GM23338 (cell line): ENCODE measurements at regions not wholly inside any gene's neighbourhood (a gene's known extent, or its start where the extent isn't known, plus 50 kb on each side); places are given as distances from the start of the nearest gene placed in this dataset.

Experiments used
- ATAC-seq: fragments of 200-7000 bp; cut with Tn5 transposase; 3 replicates; pipeline ENCODE4 v1.9.1; 2020
- DNase-seq: peaks from one replicate; pipeline ENCODE4 v3.0.0-alpha.2; 2015; ENCODE audit warnings: low spot score
- H2AFZ ChIP-seq: fragments of 200-600 bp; sonication (generic); 2 replicates; pipeline ENCODE4 v1.8.0; 2016; ENCODE audit warnings: antibody characterized with exemption, mild to moderate bottlenecking, moderate library complexity
- H3F3A ChIP-seq: fragments of 200-600 bp; sonication (generic); replicated peaks from 2 replicates; pipeline ENCODE4 v1.8.0; 2017; ENCODE audit warnings: antibody characterized with exemption, mixed run types, low read depth
- H3K27ac ChIP-seq: fragments of 200-600 bp; sonication (generic); 2 replicates; pipeline ENCODE4 v1.6.1; 2016; ENCODE audit warnings: low read depth
- H3K27me3 ChIP-seq: fragments of 200-600 bp; sonication (generic); 2 replicates; pipeline ENCODE4 v1.8.0; 2016; ENCODE audit warnings: mild to moderate bottlenecking, mixed run types, moderate library complexity; ENCODE audit not compliant: insufficient read depth
- H3K36me3 ChIP-seq: fragments of 200-600 bp; sonication (generic); 2 replicates; pipeline ENCODE4 v1.8.0; 2016; ENCODE audit warnings: mild to moderate bottlenecking; ENCODE audit not compliant: insufficient read depth
- H3K4me1 ChIP-seq: fragments of 200-600 bp; sonication (generic); 2 replicates; pipeline ENCODE4 v1.8.0; 2016; ENCODE audit warnings: mild to moderate bottlenecking, moderate library complexity; ENCODE audit not compliant: insufficient read depth
- H3K4me2 ChIP-seq: fragments of 200-600 bp; sonication (generic); 2 replicates; pipeline ENCODE4 v1.7.1; 2017; ENCODE audit warnings: mixed run types
- H3K4me3 ChIP-seq: fragments of 200-600 bp; sonication (generic); 2 replicates; pipeline ENCODE4 v1.6.1; 2016; ENCODE audit warnings: mixed run types
- H3K79me2 ChIP-seq: fragments of 200-600 bp; sonication (generic); replicated peaks from 2 replicates; pipeline ENCODE4 v1.8.0; 2017; ENCODE audit warnings: mild to moderate bottlenecking; ENCODE audit not compliant: insufficient read depth
- H3K9me2 ChIP-seq: fragments of 200-600 bp; sonication (generic); 2 replicates; pipeline ENCODE4 v1.8.0; 2017; ENCODE audit not compliant: insufficient read depth
- H4K20me1 ChIP-seq: fragments of 200-600 bp; sonication (generic); replicated peaks from 2 replicates; pipeline ENCODE4 v1.8.0; 2017; ENCODE audit warnings: mild to moderate bottlenecking; ENCODE audit not compliant: insufficient read depth
- H3K27ac Mint-ChIP-seq: 2 replicates; pipeline ENCODE4 v1.8.0; 2020; ENCODE audit warnings: inconsistent platforms, mild to moderate bottlenecking, moderate library complexity, mixed read lengths
- H3K27me3 Mint-ChIP-seq: 3 replicates; pipeline ENCODE4 v1.8.0; 2022; ENCODE audit warnings: low read depth, mild to moderate bottlenecking, moderate library complexity, mixed read lengths, inconsistent platforms; ENCODE audit not compliant: insufficient read depth, poor library complexity
- H3K36me3 Mint-ChIP-seq: 3 replicates; pipeline ENCODE4 v1.8.0; 2021; ENCODE audit warnings: low read depth, mild to moderate bottlenecking, inconsistent platforms, moderate library complexity, mixed read lengths
- H3K4me1 Mint-ChIP-seq: 3 replicates; pipeline ENCODE4 v1.8.0; 2020; ENCODE audit warnings: mild to moderate bottlenecking, inconsistent platforms, mixed read lengths
- H3K4me3 Mint-ChIP-seq: 3 replicates; pipeline ENCODE4 v1.8.0; 2021; ENCODE audit warnings: moderate library complexity, mild to moderate bottlenecking, inconsistent platforms, mixed read lengths
- H3K9me3 Mint-ChIP-seq: 3 replicates; pipeline ENCODE4 v1.8.0; 2020; ENCODE audit warnings: moderate library complexity, mild to moderate bottlenecking, inconsistent platforms, mixed read lengths
- EZH2phosphoT487 ChIP-seq: fragments of 200-600 bp; sonication (generic); IDR thresholded peaks from one replicate; pipeline ENCODE4 v1.8.1; 2018; ENCODE audit warnings: antibody characterized with exemption; ENCODE audit not compliant: unreplicated experiment
- JUNB ChIP-seq: IDR thresholded peaks from one replicate; pipeline ENCODE4 v1.6.1; 2016; ENCODE audit warnings: antibody characterized with exemption; ENCODE audit not compliant: unreplicated experiment
- POLR2AphosphoS5 ChIP-seq: IDR thresholded peaks from 2 replicates; pipeline ENCODE4 v1.6.1; 2016; ENCODE audit warnings: antibody characterized with exemption, low read depth
- ZNF331 ChIP-seq: fragments of 250-450 bp; sonication (Bioruptor Pico); IDR thresholded peaks from 2 replicates; pipeline ENCODE4 v1.5.0; 2020; ENCODE audit warnings: low read depth, mild to moderate bottlenecking, moderate library complexity
- TF ChIP-seq, protein P1 (sequence below), 2 experiments: fragments of 200-600 bp in 1 of 2; sonication (generic) in 1 of 2; conservative IDR thresholded peaks; 2 replicates each; pipeline versions ENCODE4 v1.5.1 to v1.6.1; 2016 to 2017; ENCODE audit warnings: antibody characterized with exemption in 2 of 2, low read depth in 2 of 2, mild to moderate bottlenecking in 2 of 2, moderate library complexity in 1 of 2
- TF ChIP-seq, protein P2 (sequence below): IDR thresholded peaks from one replicate; pipeline ENCODE4 v1.6.1; 2018; ENCODE audit warnings: antibody characterized with exemption; ENCODE audit not compliant: unreplicated experiment
- TF ChIP-seq, protein P3 (sequence below): IDR thresholded peaks from 2 replicates; pipeline ENCODE4 v1.6.1; 2016; ENCODE audit warnings: antibody characterized with exemption

DNA sequence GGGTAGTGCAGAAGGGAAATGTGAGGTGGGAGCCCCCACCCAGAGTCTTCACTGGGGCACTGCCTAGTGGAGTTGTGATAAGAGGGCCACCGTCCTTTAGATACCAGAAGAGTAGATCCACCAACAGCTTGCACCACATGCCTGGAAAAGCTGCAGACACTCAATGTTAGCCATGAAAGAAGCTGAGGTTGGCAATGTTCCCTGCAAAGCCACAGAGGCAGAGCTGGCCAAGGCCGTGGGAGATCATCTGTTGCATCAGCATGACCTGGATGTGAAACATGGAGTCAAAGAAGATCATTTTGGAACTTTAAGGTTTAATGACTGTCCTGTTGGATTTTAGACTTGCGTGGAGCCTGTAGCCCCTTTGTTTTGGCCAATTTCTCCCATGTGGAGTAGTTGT, 468.4 kb upstream of the FOXG1 start:
- ATAC-seq = no peak
- Histone ChIP-seq H3K79me2 (no peaks in the 10 kb centered on the region), H3F3A (no peaks in the 10 kb centered on the region), H3K9me2 (0 out of 2 replicates have a peak, but pooled peaks cover 9% of the 10 kb centered on the region), H3K4me1 (no peaks in the 10 kb centered on the region), H2AFZ (no peak overlapping the region), H3K4me3 (no peak overlapping the region), H4K20me1 (no peaks in the 10 kb centered on the region), H3K27me3 (no peaks in the 10 kb centered on the region), H3K4me2 (no peak overlapping the region), H3K36me3 (no peaks in the 10 kb centered on the region), H3K27ac (no peak overlapping the region)
- Mint-ChIP-seq H3K9me3 (peaks cover 22% of the 10 kb centered on the region), H3K4me3 (no peak overlapping the region), H3K27me3 (peaks cover 10% of the 10 kb centered on the region), H3K36me3 (peaks cover 19% of the 10 kb centered on the region), H3K4me1 (peaks cover 2% of the 10 kb centered on the region; the same call in 1 of the 3 replicates), H3K27ac (no peak overlapping the region)
- no peak for DNase-seq
- TF ChIP-seq POLR2AphosphoS5 (no peak), EZH2phosphoT487 (no peak), ZNF331 (CRISPR knock-in tag) (no peak), JUNB (no peak)
- TF ChIP-seq, protein P1, sequence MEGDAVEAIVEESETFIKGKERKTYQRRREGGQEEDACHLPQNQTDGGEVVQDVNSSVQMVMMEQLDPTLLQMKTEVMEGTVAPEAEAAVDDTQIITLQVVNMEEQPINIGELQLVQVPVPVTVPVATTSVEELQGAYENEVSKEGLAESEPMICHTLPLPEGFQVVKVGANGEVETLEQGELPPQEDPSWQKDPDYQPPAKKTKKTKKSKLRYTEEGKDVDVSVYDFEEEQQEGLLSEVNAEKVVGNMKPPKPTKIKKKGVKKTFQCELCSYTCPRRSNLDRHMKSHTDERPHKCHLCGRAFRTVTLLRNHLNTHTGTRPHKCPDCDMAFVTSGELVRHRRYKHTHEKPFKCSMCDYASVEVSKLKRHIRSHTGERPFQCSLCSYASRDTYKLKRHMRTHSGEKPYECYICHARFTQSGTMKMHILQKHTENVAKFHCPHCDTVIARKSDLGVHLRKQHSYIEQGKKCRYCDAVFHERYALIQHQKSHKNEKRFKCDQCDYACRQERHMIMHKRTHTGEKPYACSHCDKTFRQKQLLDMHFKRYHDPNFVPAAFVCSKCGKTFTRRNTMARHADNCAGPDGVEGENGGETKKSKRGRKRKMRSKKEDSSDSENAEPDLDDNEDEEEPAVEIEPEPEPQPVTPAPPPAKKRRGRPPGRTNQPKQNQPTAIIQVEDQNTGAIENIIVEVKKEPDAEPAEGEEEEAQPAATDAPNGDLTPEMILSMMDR (conservative IDR thresholded peaks at IDR 0.05; ENCODE audit: low read depth in 2 of 2) = no peak
- TF ChIP-seq, protein P2, sequence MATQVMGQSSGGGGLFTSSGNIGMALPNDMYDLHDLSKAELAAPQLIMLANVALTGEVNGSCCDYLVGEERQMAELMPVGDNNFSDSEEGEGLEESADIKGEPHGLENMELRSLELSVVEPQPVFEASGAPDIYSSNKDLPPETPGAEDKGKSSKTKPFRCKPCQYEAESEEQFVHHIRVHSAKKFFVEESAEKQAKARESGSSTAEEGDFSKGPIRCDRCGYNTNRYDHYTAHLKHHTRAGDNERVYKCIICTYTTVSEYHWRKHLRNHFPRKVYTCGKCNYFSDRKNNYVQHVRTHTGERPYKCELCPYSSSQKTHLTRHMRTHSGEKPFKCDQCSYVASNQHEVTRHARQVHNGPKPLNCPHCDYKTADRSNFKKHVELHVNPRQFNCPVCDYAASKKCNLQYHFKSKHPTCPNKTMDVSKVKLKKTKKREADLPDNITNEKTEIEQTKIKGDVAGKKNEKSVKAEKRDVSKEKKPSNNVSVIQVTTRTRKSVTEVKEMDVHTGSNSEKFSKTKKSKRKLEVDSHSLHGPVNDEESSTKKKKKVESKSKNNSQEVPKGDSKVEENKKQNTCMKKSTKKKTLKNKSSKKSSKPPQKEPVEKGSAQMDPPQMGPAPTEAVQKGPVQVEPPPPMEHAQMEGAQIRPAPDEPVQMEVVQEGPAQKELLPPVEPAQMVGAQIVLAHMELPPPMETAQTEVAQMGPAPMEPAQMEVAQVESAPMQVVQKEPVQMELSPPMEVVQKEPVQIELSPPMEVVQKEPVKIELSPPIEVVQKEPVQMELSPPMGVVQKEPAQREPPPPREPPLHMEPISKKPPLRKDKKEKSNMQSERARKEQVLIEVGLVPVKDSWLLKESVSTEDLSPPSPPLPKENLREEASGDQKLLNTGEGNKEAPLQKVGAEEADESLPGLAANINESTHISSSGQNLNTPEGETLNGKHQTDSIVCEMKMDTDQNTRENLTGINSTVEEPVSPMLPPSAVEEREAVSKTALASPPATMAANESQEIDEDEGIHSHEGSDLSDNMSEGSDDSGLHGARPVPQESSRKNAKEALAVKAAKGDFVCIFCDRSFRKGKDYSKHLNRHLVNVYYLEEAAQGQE = no peak
- TF ChIP-seq, protein P3, sequence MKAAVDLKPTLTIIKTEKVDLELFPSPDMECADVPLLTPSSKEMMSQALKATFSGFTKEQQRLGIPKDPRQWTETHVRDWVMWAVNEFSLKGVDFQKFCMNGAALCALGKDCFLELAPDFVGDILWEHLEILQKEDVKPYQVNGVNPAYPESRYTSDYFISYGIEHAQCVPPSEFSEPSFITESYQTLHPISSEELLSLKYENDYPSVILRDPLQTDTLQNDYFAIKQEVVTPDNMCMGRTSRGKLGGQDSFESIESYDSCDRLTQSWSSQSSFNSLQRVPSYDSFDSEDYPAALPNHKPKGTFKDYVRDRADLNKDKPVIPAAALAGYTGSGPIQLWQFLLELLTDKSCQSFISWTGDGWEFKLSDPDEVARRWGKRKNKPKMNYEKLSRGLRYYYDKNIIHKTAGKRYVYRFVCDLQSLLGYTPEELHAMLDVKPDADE = no peak

DNA sequence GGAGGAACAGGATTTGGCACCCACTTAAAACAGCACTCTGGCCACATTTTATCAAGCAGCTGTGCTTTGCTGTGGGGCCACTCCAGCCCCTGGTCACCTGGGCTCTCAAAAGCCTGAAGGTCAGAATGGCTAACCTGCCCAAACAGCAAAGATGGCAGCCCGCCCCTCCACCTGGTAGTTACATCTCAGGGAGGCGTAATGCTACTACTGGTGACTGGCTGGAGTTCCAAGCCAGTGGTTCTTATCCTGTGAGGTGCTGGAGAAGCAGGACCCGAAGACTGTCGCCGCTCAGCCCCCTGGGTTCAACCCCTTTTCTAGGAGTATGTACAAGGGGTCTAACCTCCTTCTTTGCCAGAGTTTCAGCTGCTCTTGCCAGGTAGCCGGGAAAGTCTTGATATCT, 467.4 kb upstream of the FOXG1 start:
- Histone ChIP-seq H3K27me3 (no peaks in the 10 kb centered on the region), H3K9me2 (0 out of 2 replicates have a peak, but pooled peaks cover 9% of the 10 kb centered on the region), H3K36me3 (no peaks in the 10 kb centered on the region), H3K27ac (no peak overlapping the region), H3K4me2 (no peak overlapping the region), H4K20me1 (no peaks in the 10 kb centered on the region), H3K79me2 (no peaks in the 10 kb centered on the region), H2AFZ (no peak overlapping the region), H3K4me3 (no peak overlapping the region), H3F3A (no peaks in the 10 kb centered on the region), H3K4me1 (no peaks in the 10 kb centered on the region)
- no peak overlapping the region for H3K4me3 Mint-ChIP-seq
- DNase-seq (no peak), ATAC-seq (no peak)
- H3K27ac Mint-ChIP-seq = no peak overlapping the region
- peaks cover 22% of the 10 kb centered on the region for H3K9me3 Mint-ChIP-seq
- H3K36me3 Mint-ChIP-seq = peaks cover 19% of the 10 kb centered on the region
- peaks cover 10% of the 10 kb centered on the region for H3K27me3 Mint-ChIP-seq
- peaks cover 2% of the 10 kb centered on the region; the same call in 1 of the 3 replicates for H3K4me1 Mint-ChIP-seq
- TF ChIP-seq, protein P1 (conservative IDR thresholded peaks at IDR 0.05; ENCODE audit: low read depth in 2 of 2) = no peak
